Neuronal stem cell (in vitro differentiated cells): ENCODE measurements at regions not wholly inside any gene's neighbourhood (a gene's known extent, or its start where the extent isn't known, plus 50 kb on each side); places are given as distances from the start of the nearest gene placed in this dataset.

ENCODE experiments used
- DNase-seq: peaks from one replicate; pipeline ENCODE4 v3.0.0-alpha.2; 2013; ENCODE audit warnings: low spot score
- H2AFZ ChIP-seq: one replicate; pipeline ENCODE4 v1.6.1; 2013; ENCODE audit warnings: mild to moderate bottlenecking, low read length, inconsistent platforms
- H2AK5ac ChIP-seq: 2 replicates; pipeline ENCODE4 v1.6.1; 2013; ENCODE audit warnings: low read depth, mild to moderate bottlenecking, inconsistent platforms, low read length, moderate library complexity, mixed read lengths
- H2BK120ac ChIP-seq: 2 replicates; pipeline ENCODE4 v1.6.1; 2013; ENCODE audit warnings: low read depth, mild to moderate bottlenecking, inconsistent platforms, low read length, moderate library complexity, mixed read lengths
- H2BK12ac ChIP-seq: one replicate; pipeline ENCODE4 v1.6.1; 2013; ENCODE audit warnings: low read length, inconsistent platforms
- H2BK15ac ChIP-seq: 2 replicates; pipeline ENCODE4 v1.6.1; 2013; ENCODE audit warnings: mild to moderate bottlenecking, low read length, inconsistent platforms, mixed read lengths
- H2BK5ac ChIP-seq: one replicate; pipeline ENCODE4 v1.6.1; 2013; ENCODE audit warnings: inconsistent platforms, mild to moderate bottlenecking, low read length, moderate library complexity
- H3K14ac ChIP-seq: one replicate; pipeline ENCODE4 v1.6.1; 2013; ENCODE audit warnings: low read length, inconsistent platforms
- H3K18ac ChIP-seq: 2 replicates; pipeline ENCODE4 v1.6.1; 2013; ENCODE audit warnings: low read length, inconsistent platforms
- H3K23ac ChIP-seq: 2 replicates; pipeline ENCODE4 v1.6.1; 2013; ENCODE audit warnings: low read depth, mild to moderate bottlenecking, mixed read lengths, low read length, inconsistent platforms; ENCODE audit not compliant: poor library complexity
- H3K27ac ChIP-seq: replicated peaks from 3 replicates; pipeline ENCODE4 v1.5.1; 2013; ENCODE audit warnings: low read length, inconsistent platforms
- H3K27me3 ChIP-seq, 3 experiments: 2 replicates each; pipeline ENCODE4 v1.6.1; 2013; ENCODE audit warnings: low read length in 3 of 3, mild to moderate bottlenecking in 2 of 3, inconsistent platforms in 1 of 3, low read depth in 1 of 3, mixed read lengths in 1 of 3, moderate library complexity in 1 of 3; ENCODE audit not compliant: control insufficient read depth in 3 of 3, insufficient read depth in 3 of 3
- H3K36me3 ChIP-seq, 2 donors: replicated peaks in 1 of 2; 2 replicates each; pipeline ENCODE4 v1.6.1; 2013; ENCODE audit warnings: low read length in 2 of 2; ENCODE audit not compliant: control insufficient read depth in 2 of 2, insufficient read depth in 2 of 2
- H3K4ac ChIP-seq: 2 replicates; pipeline ENCODE4 v1.6.1; 2013; ENCODE audit warnings: inconsistent platforms, mild to moderate bottlenecking, low read length, moderate library complexity
- H3K4me1 ChIP-seq, 2 donors: 1 replicate in 1 of 2; 2 replicates in 1 of 2; pipeline ENCODE4 v1.6.1; 2013; ENCODE audit warnings: low read length in 2 of 2, low read depth in 1 of 2; ENCODE audit not compliant: control insufficient read depth in 2 of 2, insufficient read depth in 1 of 2
- H3K4me2 ChIP-seq: one replicate; pipeline ENCODE4 v1.6.1; 2013; ENCODE audit warnings: mild to moderate bottlenecking, low read length, inconsistent platforms; ENCODE audit not compliant: insufficient read depth, poor library complexity, severe bottlenecking
- H3K4me3 ChIP-seq, 2 donors: 2 replicates each; pipeline ENCODE4 v1.5.1; 2013; ENCODE audit warnings: low read length in 2 of 2, mild to moderate bottlenecking in 2 of 2, inconsistent platforms in 1 of 2, moderate library complexity in 1 of 2
- H3K79me1 ChIP-seq: one replicate; pipeline ENCODE4 v1.6.1; 2013; ENCODE audit warnings: low read depth, mild to moderate bottlenecking, inconsistent platforms, low read length, moderate library complexity
- H3K9ac ChIP-seq: one replicate; pipeline ENCODE4 v1.6.1; 2013; ENCODE audit warnings: mild to moderate bottlenecking, low read depth, low read length, inconsistent platforms; ENCODE audit not compliant: poor library complexity
- H3K9me3 ChIP-seq, 2 donors: replicated peaks in 1 of 2; 2 replicates each; pipeline versions ENCODE3 to v1.6.1; 2013; ENCODE audit warnings: low read length in 2 of 2, mild to moderate bottlenecking in 2 of 2, inconsistent platforms in 1 of 2, low read depth in 1 of 2, mixed read lengths in 1 of 2, moderate library complexity in 1 of 2; ENCODE audit not compliant: control insufficient read depth in 2 of 2, insufficient read depth in 1 of 2
- H4K8ac ChIP-seq: one replicate; pipeline ENCODE4 v1.6.1; 2013; ENCODE audit warnings: low read depth, mild to moderate bottlenecking, inconsistent platforms, low read length, moderate library complexity
- H4K91ac ChIP-seq: one replicate; pipeline ENCODE4 v1.6.1; 2013; ENCODE audit warnings: low read length, low read depth, mild to moderate bottlenecking, inconsistent platforms; ENCODE audit not compliant: poor library complexity
- whole genome bisulfite sequencing, 2 donors: extraction: QIAGEN DNeasy Blood & Tissue Kit; methylation state at CpG; one replicate each; pipeline ENCODE4 v1.1.7; 2013; ENCODE audit warnings: missing lambda C conversion rate in 2 of 2, mixed read lengths in 1 of 2; ENCODE audit not compliant: insufficient read length in 2 of 2, insufficient replicate concordance in 1 of 2; ENCODE audit errors: extremely low coverage in 2 of 2; 5-methylcytosine and 5-hydroxymethylcytosine counted together

- Histone ChIP-seq H3K36me3 (no peaks in the 10 kb centered on the region), H2BK12ac (no peak overlapping the region), H4K91ac (no peak overlapping the region), H2AFZ (peak overlapping the region; percentile 76), H3K14ac (no peak overlapping the region), H3K9ac (no peak overlapping the region), H3K23ac (no peak overlapping the region), H3K27me3 (no peaks in the 10 kb centered on the region), H3K18ac (no peak overlapping the region), H3K4me1 (peaks cover 3 to 7% of the 10 kb centered on the region in 2 donors), H3K4me3 (no peak overlapping the region), H3K4me2 (no peak overlapping the region), H3K9me3 (peaks cover 0 to 1% of the 10 kb centered on the region in 2 donors), H3K79me1 (no peaks in the 10 kb centered on the region), H2AK5ac (no peak overlapping the region), H4K8ac (no peak overlapping the region), H2BK15ac (no peak overlapping the region), H3K27ac (no peak overlapping the region), H3K4ac (no peak overlapping the region), H2BK5ac (no peak overlapping the region), H2BK120ac (no peak overlapping the region)
- 96% methylated on average over 2 of the region's 4 CpGs; no CpG with 5 or more reads in 1 of the 2 donors for WGBS, 2 donors
- no peak for DNase-seq
These were observed 155.7 kb downstream of the S1PR1 start for GRCh38 chr1:101392552-101392951.

- Histone ChIP-seq H3K4me2 (no peak overlapping the region), H2BK12ac (no peak overlapping the region), H3K27me3 (no peaks in the 10 kb centered on the region), H3K4ac (no peak overlapping the region), H4K91ac (no peak overlapping the region), H3K4me3 (no peak overlapping the region), H2AFZ (peak overlapping the region; percentile 54), H3K23ac (no peak overlapping the region), H2AK5ac (no peak overlapping the region), H4K8ac (peak overlapping the region; percentile 49), H3K36me3 (no peaks in the 10 kb centered on the region), H3K4me1 (peaks cover 3 to 10% of the 10 kb centered on the region in 2 donors), H3K27ac (no peak overlapping the region), H3K14ac (no peak overlapping the region), H2BK5ac (no peak overlapping the region), H3K9ac (no peak overlapping the region), H3K9me3 (no peaks in the 10 kb centered on the region), H3K79me1 (no peaks in the 10 kb centered on the region), H3K18ac (peak overlapping the region; percentile 71), H2BK120ac (no peak overlapping the region), H2BK15ac (peak overlapping the region; percentile 31)
- DNase-seq = no peak
- WGBS, 2 donors = no CpG with 5 or more reads among the region's 2 CpGs
These were observed 157.2 kb downstream of the S1PR1 start for GRCh38 chr1:101394041-101394440.

GRCh38 chr1:101399222-101399621 is 162.4 kb downstream of the S1PR1 start:
- Histone ChIP-seq H3K9me3 (no peaks in the 10 kb centered on the region), H3K18ac (no peak overlapping the region), H2BK15ac (no peak overlapping the region), H2AK5ac (no peak overlapping the region), H3K27ac (no peak overlapping the region), H2AFZ (peak overlapping the region; percentile 61), H2BK120ac (no peak overlapping the region), H3K23ac (no peak overlapping the region), H3K14ac (no peak overlapping the region), H2BK12ac (no peak overlapping the region), H3K4me1 (peaks cover under 1 to 16% of the 10 kb centered on the region in 2 donors), H2BK5ac (no peak overlapping the region), H4K8ac (no peak overlapping the region), H3K9ac (no peak overlapping the region), H4K91ac (no peak overlapping the region), H3K4me2 (no peak overlapping the region), H3K36me3 (no peaks in the 10 kb centered on the region), H3K79me1 (no peaks in the 10 kb centered on the region), H3K27me3 (no peaks in the 10 kb centered on the region), H3K4me3 (no peak overlapping the region), H3K4ac (no peak overlapping the region)
- no CpG with 5 or more reads among the region's 3 CpGs for WGBS, 2 donors
- DNase-seq = no peak

DNA sequence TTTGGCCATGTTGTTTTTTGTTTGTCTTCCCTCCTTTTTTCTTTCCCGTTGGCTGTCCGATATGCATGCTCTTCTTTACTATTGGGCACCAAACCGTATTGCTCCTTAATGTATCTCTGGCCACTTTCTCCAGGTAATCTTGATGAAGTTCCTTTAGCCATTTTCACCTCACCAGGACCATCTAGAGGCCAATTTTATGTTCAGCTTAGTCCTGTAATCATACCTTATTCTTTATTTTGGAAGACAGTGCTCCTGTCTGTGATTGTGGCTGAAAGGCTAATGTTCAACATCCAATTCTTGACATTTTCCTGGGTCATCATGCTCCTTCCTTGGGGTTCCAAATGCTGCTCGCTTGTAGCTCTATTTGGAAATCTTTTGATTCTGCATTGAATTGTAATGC is 169.5 kb downstream of the S1PR1 start:
- no CpG with 5 or more reads among the region's 4 CpGs for WGBS, 2 donors
- no peak for DNase-seq
- H2BK5ac ChIP-seq = no peak overlapping the region

More for the DNA sequence above, 169.5 kb downstream of the S1PR1 start:
- H2AFZ ChIP-seq = no peak overlapping the region
- no peak overlapping the region for H3K14ac ChIP-seq
- H3K27me3 ChIP-seq = no peaks in the 10 kb centered on the region
- H4K91ac ChIP-seq = no peak overlapping the region
- H3K9ac ChIP-seq = no peak overlapping the region
- no peak overlapping the region for H2AK5ac ChIP-seq
- no peak overlapping the region for H3K4me3 ChIP-seq
- H3K4me1 ChIP-seq = peaks cover 2 to 8% of the 10 kb centered on the region in 2 donors
- H3K27ac ChIP-seq = no peak overlapping the region
- no peak overlapping the region for H4K8ac ChIP-seq
- H3K36me3 ChIP-seq = no peaks in the 10 kb centered on the region
- no peak overlapping the region for H2BK120ac ChIP-seq
- no peak overlapping the region for H3K4ac ChIP-seq
- H2BK12ac ChIP-seq = no peak overlapping the region
- no peak overlapping the region for H3K23ac ChIP-seq
- no peak overlapping the region for H3K4me2 ChIP-seq
- H2BK15ac ChIP-seq = no peak overlapping the region
- no peaks in the 10 kb centered on the region for H3K79me1 ChIP-seq
- no peaks in the 10 kb centered on the region for H3K9me3 ChIP-seq
- no peak overlapping the region for H3K18ac ChIP-seq
